A549 (cell line): ENCODE measurements at regions not wholly inside any gene's neighbourhood (a gene's known extent, or its start where the extent isn't known, plus 50 kb on each side); places are given as distances from the start of the nearest gene placed in this dataset.

ENCODE experiments used
- ATAC-seq, 2 experiments: fragments of 200-7000 bp in 1 of 2; fragments of >200 bp in 1 of 2; cut with Nextera tagmentation in 1 of 2; cut with Tn5 transposase in 1 of 2; 3 replicates each; pipeline versions ENCODE4 v1.8.0 to v1.9.1; 2018 to 2020; ENCODE audit warnings: mild to moderate bottlenecking in 1 of 2, moderate library complexity in 1 of 2
- CTCF ChIA-PET: fragments of 300-600 bp; sonication (Branson Sonifier 250); formaldehyde crosslinking; extraction: SDS; loops from one replicate; lab custom pipeline; 2021; ENCODE audit warnings: antibody characterized with exemption, inconsistent platforms; lab: Yijun Ruan, JAX
- POLR2A ChIA-PET: fragments of 350-600 bp; formaldehyde crosslinking; extraction: SDS; loops from one replicate; lab custom pipeline; 2021; ENCODE audit warnings: antibody characterized with exemption, inconsistent platforms; lab: Yijun Ruan, JAX
- DNase-seq, 2 experiments: peaks; one replicate each; pipeline versions ENCODE4 v3.0.0 to v3.0.0-alpha.2; 2011 to 2016; ENCODE audit warnings: low read depth in 1 of 2, low spot score in 1 of 2
- FAIRE-seq: peaks from 2 replicates; lab custom pipeline; 2011; peaks lifted over from hg19 to GRCh38; lab: Jason Lieb, UNC
- H3K27ac ChIP-seq, 2 experiments: fragments of >200 bp; sonication (Bioruptor Twin); formaldehyde crosslinking; 3 replicates each; pipeline ENCODE4 v1.5.1; 2016 to 2017
- H3K4me1 ChIP-seq: fragments of >200 bp; sonication (Bioruptor Twin); formaldehyde crosslinking; 3 replicates; pipeline ENCODE4 v1.6.1; 2016
- H3K4me2 ChIP-seq: fragments of >200 bp; sonication (Bioruptor Twin); formaldehyde crosslinking; 3 replicates; pipeline ENCODE4 v1.6.1; 2016
- H3K4me3 ChIP-seq: fragments of >200 bp; sonication (Bioruptor Twin); formaldehyde crosslinking; 3 replicates; pipeline ENCODE4 v1.5.1; 2016
- H3K9me3 ChIP-seq: fragments of >200 bp; sonication (Bioruptor Twin); formaldehyde crosslinking; 3 replicates; pipeline ENCODE4 v1.6.1; 2016
- CEBPB ChIP-seq, 2 experiments: fragments of >200 bp in 1 of 2; sonication (Bioruptor Twin) in 1 of 2; formaldehyde crosslinking in 1 of 2; IDR thresholded peaks; 2 replicates each; pipeline ENCODE4 v1.6.1; 2012 to 2016
- CHD2 ChIP-seq: fragments of 150-350 bp; IDR thresholded peaks from 2 replicates; pipeline ENCODE4 v1.6.1; 2014; ENCODE audit warnings: low read length; ENCODE audit not compliant: partially characterized antibody
- EHF ChIP-seq: fragments of 250-450 bp; sonication (Bioruptor Pico); IDR thresholded peaks from 2 replicates; pipeline ENCODE4 v1.5.0; 2020; ENCODE audit warnings: mild to moderate bottlenecking
- EP300 ChIP-seq, 2 experiments: fragments of >200 bp; sonication (Bioruptor Twin); formaldehyde crosslinking; IDR thresholded peaks; 2 replicates in 1 of 2; 3 replicates in 1 of 2; pipeline ENCODE4 v1.6.1; 2016 to 2017
- FOSL2 ChIP-seq, 2 experiments: fragments of 450-650 bp in 1 of 2; fragments of >200 bp in 1 of 2; sonication (Bioruptor Twin) in 1 of 2; formaldehyde crosslinking; IDR thresholded peaks; 2 replicates each; pipeline versions ENCODE4 v1.5.0 to v1.6.1; 2016 to 2020; ENCODE audit warnings: mild to moderate bottlenecking in 1 of 2, moderate library complexity in 1 of 2
- GATA3 ChIP-seq: IDR thresholded peaks from 2 replicates; pipeline ENCODE4 v1.6.1; 2012; ENCODE audit warnings: borderline replicate concordance
- HDAC2 ChIP-seq: fragments of 200-600 bp; sonication (generic); IDR thresholded peaks from 2 replicates; pipeline ENCODE4 v1.6.1; 2016
- HEYL ChIP-seq: fragments of 250-450 bp; sonication (Bioruptor Pico); IDR thresholded peaks from 2 replicates; pipeline ENCODE4 v1.8.0; 2021; ENCODE audit warnings: mild to moderate bottlenecking, moderate library complexity
- JUN ChIP-seq, 2 experiments: fragments of >200 bp; sonication (Bioruptor Twin); formaldehyde crosslinking; IDR thresholded peaks; 2 replicates in 1 of 2; 3 replicates in 1 of 2; pipeline ENCODE4 v1.6.1; 2016 to 2017
- KDM1A ChIP-seq: fragments of 200-600 bp; sonication (generic); IDR thresholded peaks from 2 replicates; pipeline ENCODE4 v1.6.1; 2016; ENCODE audit warnings: low read depth, mild to moderate bottlenecking
- KDM5A ChIP-seq: fragments of 200-600 bp; sonication (generic); IDR thresholded peaks from 2 replicates; pipeline ENCODE4 v1.6.1; 2016; ENCODE audit warnings: antibody characterized with exemption, mild to moderate bottlenecking
- MAZ ChIP-seq: fragments of 150-350 bp; IDR thresholded peaks from 2 replicates; pipeline ENCODE4 v1.6.1; 2014; ENCODE audit warnings: antibody characterized with exemption, low read depth, low read length, borderline replicate concordance
- MYC ChIP-seq: IDR thresholded peaks from 2 replicates; pipeline ENCODE4 v1.6.1; 2012; ENCODE audit warnings: mild to moderate bottlenecking, inconsistent platforms, low read length, improper control_type of control experiment, borderline replicate concordance
- NFE2L2 ChIP-seq: fragments of 150-350 bp; conservative IDR thresholded peaks from 2 replicates; pipeline ENCODE4 v1.6.1; 2014; ENCODE audit warnings: low read length
- NPAS2 ChIP-seq: fragments of 250-450 bp; sonication (Bioruptor Pico); IDR thresholded peaks from 2 replicates; pipeline ENCODE4 v1.8.0; 2022; ENCODE audit warnings: mild to moderate bottlenecking, moderate library complexity, borderline replicate concordance
- NR3C1 ChIP-seq: fragments of >200 bp; sonication (Bioruptor Twin); formaldehyde crosslinking; IDR thresholded peaks from 3 replicates; pipeline ENCODE4 v1.6.1; 2017
- PHF8 ChIP-seq: fragments of 200-600 bp; sonication (generic); IDR thresholded peaks from 2 replicates; pipeline ENCODE4 v1.6.1; 2016; ENCODE audit warnings: low read depth, mild to moderate bottlenecking, antibody characterized with exemption, moderate library complexity, borderline replicate concordance
- POLR2A ChIP-seq: IDR thresholded peaks from 2 replicates; pipeline ENCODE4 v1.6.1; 2012; ENCODE audit warnings: mild to moderate bottlenecking, low read length
- TFCP2L1 ChIP-seq: fragments of 250-450 bp; sonication (Bioruptor Pico); IDR thresholded peaks from 2 replicates; pipeline ENCODE4 v1.5.0; 2021; ENCODE audit warnings: mild to moderate bottlenecking
- ZFP36 ChIP-seq: fragments of 450-650 bp; IDR thresholded peaks from 2 replicates; pipeline ENCODE4 v1.6.1; 2014; ENCODE audit warnings: borderline replicate concordance; ENCODE audit not compliant: partially characterized antibody
- WGBS: methylation state at CpG from one replicate; pipeline ENCODE4 v1.1.6; 2017; ENCODE audit errors: missing lambda C conversion rate; 5-methylcytosine and 5-hydroxymethylcytosine counted together
- TF ChIP-seq, protein P1 (sequence below): fragments of 150-350 bp; IDR thresholded peaks from 2 replicates; pipeline ENCODE4 v1.6.1; 2014; ENCODE audit warnings: low read depth, mild to moderate bottlenecking, low read length
- TF ChIP-seq, protein P2 (sequence below): IDR thresholded peaks from 2 replicates; pipeline ENCODE4 v1.6.1; 2012; ENCODE audit warnings: low read depth, borderline replicate concordance
- TF ChIP-seq, protein P3 (sequence below): IDR thresholded peaks from 2 replicates; pipeline ENCODE4 v1.6.1; 2012
- TF ChIP-seq, protein P4 (sequence below): fragments of >200 bp; sonication (Bioruptor Twin); formaldehyde crosslinking; IDR thresholded peaks from 3 replicates; pipeline ENCODE4 v1.5.1; 2016
- TF ChIP-seq, protein P5 (sequence below): fragments of 450-650 bp; IDR thresholded peaks from 2 replicates; pipeline ENCODE4 v1.6.1; 2014; ENCODE audit warnings: antibody characterized with exemption

DNA sequence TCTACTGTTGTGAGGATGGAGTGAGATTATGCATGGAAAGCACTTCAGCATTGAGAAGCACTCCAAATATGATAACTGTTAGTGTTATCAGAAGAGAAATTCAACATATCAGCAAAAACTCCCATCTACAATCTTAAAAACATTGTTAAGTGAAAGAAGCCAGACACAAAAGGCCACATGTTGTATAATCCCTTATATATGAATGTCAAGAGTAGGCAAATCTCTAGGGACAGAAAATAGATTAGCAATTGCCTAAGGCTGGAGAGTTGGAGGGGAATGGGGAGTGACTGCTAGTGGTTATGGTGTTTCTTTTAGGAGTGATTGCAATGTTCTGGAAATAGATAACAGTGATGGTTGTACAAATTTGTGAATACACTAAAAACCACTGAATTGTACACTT, 122.5 kb upstream of the LNX1 start:
- ATAC-seq (no peak), FAIRE-seq (no peak), DNase-seq (no peak)
- POLR2A ChIA-PET = no interaction called here
- Histone ChIP-seq H3K4me2 (no peak overlapping the region), H3K27ac (no peak overlapping the region), H3K9me3 (no peaks in the 10 kb centered on the region), H3K4me3 (no peak overlapping the region), H3K4me1 (no peaks in the 10 kb centered on the region)
- TF ChIP-seq NR3C1 (no peak), PHF8 (no peak)
- CTCF ChIA-PET = no interaction called here

DNA sequence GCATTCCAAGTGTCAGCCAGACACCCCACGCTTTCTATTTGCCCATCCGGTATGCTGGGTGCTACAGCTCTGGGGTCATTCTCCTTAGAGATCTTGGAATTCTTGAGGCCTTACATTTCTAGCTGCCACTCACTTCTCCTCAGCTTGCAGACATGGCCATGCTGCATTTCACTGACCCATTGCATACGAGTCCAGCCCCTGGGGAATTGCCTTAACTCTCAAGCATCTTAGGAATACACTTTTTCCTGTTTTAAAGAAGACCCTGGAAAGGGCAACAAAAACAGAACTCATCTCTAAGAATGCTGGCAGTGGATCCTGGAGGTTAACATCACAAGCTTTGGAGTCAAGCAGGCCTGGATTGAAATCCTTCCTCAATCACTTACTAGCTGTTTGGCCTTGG, 122.0 kb upstream of the LNX1 start:
- TF ChIP-seq NFE2L2 = no peak
- no peak for TF ChIP-seq JUN (IDR thresholded peaks at IDR 0.05)
- no peak for TF ChIP-seq HDAC2
- no peak for TF ChIP-seq ZFP36
- no peak for TF ChIP-seq KDM5A
- TF ChIP-seq EHF = no peak
- TF ChIP-seq, protein P1, sequence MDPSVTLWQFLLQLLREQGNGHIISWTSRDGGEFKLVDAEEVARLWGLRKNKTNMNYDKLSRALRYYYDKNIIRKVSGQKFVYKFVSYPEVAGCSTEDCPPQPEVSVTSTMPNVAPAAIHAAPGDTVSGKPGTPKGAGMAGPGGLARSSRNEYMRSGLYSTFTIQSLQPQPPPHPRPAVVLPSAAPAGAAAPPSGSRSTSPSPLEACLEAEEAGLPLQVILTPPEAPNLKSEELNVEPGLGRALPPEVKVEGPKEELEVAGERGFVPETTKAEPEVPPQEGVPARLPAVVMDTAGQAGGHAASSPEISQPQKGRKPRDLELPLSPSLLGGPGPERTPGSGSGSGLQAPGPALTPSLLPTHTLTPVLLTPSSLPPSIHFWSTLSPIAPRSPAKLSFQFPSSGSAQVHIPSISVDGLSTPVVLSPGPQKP = no peak
- TF ChIP-seq TFCP2L1 = no peak
- no peak for TF ChIP-seq MYC
- TF ChIP-seq NPAS2 (CRISPR knock-in tag) = no peak
- TF ChIP-seq HEYL (CRISPR knock-in tag) = no peak
- TF ChIP-seq CEBPB (IDR thresholded peaks at IDR 0.05) = no peak
- no peak for TF ChIP-seq POLR2A
- TF ChIP-seq, protein P2, sequence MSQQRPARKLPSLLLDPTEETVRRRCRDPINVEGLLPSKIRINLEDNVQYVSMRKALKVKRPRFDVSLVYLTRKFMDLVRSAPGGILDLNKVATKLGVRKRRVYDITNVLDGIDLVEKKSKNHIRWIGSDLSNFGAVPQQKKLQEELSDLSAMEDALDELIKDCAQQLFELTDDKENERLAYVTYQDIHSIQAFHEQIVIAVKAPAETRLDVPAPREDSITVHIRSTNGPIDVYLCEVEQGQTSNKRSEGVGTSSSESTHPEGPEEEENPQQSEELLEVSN = no peak
- TF ChIP-seq KDM1A = no peak
- WGBS = 78% methylated on average over 3 of the region's 3 CpGs
- Histone ChIP-seq H3K4me1 (no peaks in the 10 kb centered on the region), H3K9me3 (no peaks in the 10 kb centered on the region), H3K27ac (no peak overlapping the region), H3K4me2 (no peak overlapping the region), H3K4me3 (no peak overlapping the region)
- ChIA-PET POLR2A (no interaction called here), CTCF (no interaction called here)
- no peak for ATAC-seq
- DNase-seq = no peak
- FAIRE-seq = no peak

DNA sequence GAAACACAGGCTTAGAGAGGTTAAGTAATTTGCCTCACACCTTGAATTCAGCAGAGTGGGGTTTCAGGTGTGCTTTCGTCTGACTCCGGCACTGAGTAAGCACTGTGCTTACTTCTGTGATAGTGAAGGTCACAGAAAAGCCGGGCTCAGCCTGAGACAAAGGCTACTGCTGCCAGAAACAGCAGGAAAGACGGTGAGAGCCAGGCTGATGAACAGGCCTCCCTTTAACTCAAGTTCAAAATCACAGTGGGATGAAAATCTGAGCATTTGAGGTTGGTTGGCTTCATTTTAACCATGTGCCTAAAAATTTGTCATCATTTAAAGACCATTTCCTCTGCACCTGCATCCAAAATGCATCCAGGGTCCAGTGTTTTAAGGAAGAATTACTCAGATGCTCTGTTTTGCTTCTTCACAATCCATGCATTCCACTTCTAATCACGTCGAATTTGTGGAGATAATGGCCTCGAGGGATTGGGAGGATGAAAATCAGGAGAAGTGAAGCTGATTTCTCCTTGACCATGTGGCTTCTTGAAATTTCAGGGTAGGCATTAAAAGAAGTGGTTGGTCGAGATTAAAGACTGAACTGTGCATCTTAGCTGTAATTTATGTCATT, 121.2 kb upstream of the LNX1 start:
- WGBS = 58% methylated on average over 8 of the region's 8 CpGs
- no peaks in the 10 kb centered on the region for H3K4me1 ChIP-seq
- H3K9me3 ChIP-seq = no peaks in the 10 kb centered on the region
- ChIA-PET CTCF (interaction anchor here (0.6 to 1.5 kb wide), 2 partner anchors 68 to 435 kb away, joined by 3 read pairs; no protein-coding TSS in a partner anchor), POLR2A (no interaction called here)
- no peak overlapping the region for H3K4me2 ChIP-seq
- ATAC-seq (no peak), DNase-seq (no peak), FAIRE-seq (no peak)
- no peak overlapping the region for H3K27ac ChIP-seq
- H3K4me3 ChIP-seq = no peak overlapping the region
- TF ChIP-seq GATA3 = no peak
- TF ChIP-seq, protein P3, sequence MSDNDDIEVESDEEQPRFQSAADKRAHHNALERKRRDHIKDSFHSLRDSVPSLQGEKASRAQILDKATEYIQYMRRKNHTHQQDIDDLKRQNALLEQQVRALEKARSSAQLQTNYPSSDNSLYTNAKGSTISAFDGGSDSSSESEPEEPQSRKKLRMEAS = no peak

DNA sequence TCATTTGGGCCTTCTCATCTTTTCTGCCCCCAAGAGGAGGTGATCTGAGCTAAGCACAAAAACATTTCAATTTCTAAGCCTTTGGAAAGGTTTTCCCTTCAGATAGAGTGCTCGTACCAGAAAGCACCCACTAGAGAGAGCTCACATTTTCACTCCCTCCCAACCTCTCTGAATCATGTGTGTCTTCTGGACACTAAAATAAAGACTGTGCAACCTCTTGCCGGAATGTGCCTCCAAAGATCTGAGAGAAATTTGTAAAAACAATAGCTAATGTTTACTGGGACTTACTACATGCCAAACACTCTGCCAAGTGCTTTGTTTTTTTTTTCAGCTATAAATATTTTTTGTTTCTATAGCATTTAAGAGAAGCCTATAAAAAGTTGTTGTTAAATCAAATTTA, 120.6 kb upstream of the LNX1 start:
- FAIRE-seq (no peak), DNase-seq (no peak), ATAC-seq (no peak)
- 83% methylated on average over 2 of the region's 2 CpGs for WGBS
- POLR2A ChIA-PET = no interaction called here
- H3K4me3 ChIP-seq = no peak overlapping the region
- CTCF ChIA-PET = interaction anchor here (0.6 to 1.5 kb wide), 3 partner anchors 60 to 520 kb away, joined by 3 read pairs; no protein-coding TSS in a partner anchor
- no peak for TF ChIP-seq MAZ
- TF ChIP-seq MYC = no peak
- TF ChIP-seq, protein P4, sequence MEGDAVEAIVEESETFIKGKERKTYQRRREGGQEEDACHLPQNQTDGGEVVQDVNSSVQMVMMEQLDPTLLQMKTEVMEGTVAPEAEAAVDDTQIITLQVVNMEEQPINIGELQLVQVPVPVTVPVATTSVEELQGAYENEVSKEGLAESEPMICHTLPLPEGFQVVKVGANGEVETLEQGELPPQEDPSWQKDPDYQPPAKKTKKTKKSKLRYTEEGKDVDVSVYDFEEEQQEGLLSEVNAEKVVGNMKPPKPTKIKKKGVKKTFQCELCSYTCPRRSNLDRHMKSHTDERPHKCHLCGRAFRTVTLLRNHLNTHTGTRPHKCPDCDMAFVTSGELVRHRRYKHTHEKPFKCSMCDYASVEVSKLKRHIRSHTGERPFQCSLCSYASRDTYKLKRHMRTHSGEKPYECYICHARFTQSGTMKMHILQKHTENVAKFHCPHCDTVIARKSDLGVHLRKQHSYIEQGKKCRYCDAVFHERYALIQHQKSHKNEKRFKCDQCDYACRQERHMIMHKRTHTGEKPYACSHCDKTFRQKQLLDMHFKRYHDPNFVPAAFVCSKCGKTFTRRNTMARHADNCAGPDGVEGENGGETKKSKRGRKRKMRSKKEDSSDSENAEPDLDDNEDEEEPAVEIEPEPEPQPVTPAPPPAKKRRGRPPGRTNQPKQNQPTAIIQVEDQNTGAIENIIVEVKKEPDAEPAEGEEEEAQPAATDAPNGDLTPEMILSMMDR = no peak
- TF ChIP-seq TFCP2L1 = no peak
- TF ChIP-seq JUN (IDR thresholded peaks at IDR 0.05) = no peak
- TF ChIP-seq CHD2 = no peak
- no peak for TF ChIP-seq HEYL (CRISPR knock-in tag)
- TF ChIP-seq, protein P5, sequence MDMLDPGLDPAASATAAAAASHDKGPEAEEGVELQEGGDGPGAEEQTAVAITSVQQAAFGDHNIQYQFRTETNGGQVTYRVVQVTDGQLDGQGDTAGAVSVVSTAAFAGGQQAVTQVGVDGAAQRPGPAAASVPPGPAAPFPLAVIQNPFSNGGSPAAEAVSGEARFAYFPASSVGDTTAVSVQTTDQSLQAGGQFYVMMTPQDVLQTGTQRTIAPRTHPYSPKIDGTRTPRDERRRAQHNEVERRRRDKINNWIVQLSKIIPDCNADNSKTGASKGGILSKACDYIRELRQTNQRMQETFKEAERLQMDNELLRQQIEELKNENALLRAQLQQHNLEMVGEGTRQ = no peak
- TF ChIP-seq FOSL2 (IDR thresholded peaks at IDR 0.05) = no peak
- TF ChIP-seq FOSL2 (CRISPR knock-in tag; IDR thresholded peaks at IDR 0.05) = no peak
- TF ChIP-seq NR3C1 = no peak
- TF ChIP-seq EP300 (IDR thresholded peaks at IDR 0.05) = no peak
- no peak for TF ChIP-seq PHF8
- H3K4me1 ChIP-seq = no peaks in the 10 kb centered on the region
- no peaks in the 10 kb centered on the region for H3K9me3 ChIP-seq
- H3K4me2 ChIP-seq = no peak overlapping the region
- no peak overlapping the region for H3K27ac ChIP-seq
